ENCODE measurements at regions not wholly inside any gene's neighbourhood (a gene's known extent, or its start where the extent isn't known, plus 50 kb on each side); places are given as distances from the start of the nearest gene placed in this dataset.
"Not testable (repeated sequence)": the region's sequence is repeated elsewhere in the genome, so short reads cannot be mapped to it uniquely, and the experiment has no call there.

GRCh38 chr5:158602981-158603380 is 496.7 kb downstream of the EBF1 start:
- DNase-seq = no peak

- DNase-seq = no peak
Observed at GRCh38 chr5:158601118-158601517, 498.6 kb downstream of the EBF1 start.

GRCh38 chr5:158600679-158601078 is 499.0 kb downstream of the EBF1 start:
- DNase-seq = no peak

DNA sequence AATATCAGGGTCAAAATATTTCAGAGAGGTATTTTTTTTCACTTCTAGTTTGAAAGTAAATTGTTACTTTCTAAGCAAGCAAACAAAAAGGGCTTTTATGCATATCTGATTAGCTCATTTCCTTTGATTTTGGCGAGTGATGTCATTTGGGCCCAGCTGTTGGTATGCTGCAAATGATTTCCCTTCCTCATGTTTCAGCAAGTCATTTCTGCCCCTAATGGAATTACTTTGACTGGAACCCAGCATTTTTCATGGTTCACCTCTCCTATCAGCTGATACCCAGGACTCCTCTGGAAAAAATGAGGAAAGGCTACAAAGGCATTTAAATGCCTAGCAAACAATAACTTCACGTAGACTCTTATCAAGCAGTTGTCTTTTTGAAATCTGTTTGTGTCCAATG is 500.6 kb downstream of the EBF1 start:
- DNase-seq = no peak

DNA sequence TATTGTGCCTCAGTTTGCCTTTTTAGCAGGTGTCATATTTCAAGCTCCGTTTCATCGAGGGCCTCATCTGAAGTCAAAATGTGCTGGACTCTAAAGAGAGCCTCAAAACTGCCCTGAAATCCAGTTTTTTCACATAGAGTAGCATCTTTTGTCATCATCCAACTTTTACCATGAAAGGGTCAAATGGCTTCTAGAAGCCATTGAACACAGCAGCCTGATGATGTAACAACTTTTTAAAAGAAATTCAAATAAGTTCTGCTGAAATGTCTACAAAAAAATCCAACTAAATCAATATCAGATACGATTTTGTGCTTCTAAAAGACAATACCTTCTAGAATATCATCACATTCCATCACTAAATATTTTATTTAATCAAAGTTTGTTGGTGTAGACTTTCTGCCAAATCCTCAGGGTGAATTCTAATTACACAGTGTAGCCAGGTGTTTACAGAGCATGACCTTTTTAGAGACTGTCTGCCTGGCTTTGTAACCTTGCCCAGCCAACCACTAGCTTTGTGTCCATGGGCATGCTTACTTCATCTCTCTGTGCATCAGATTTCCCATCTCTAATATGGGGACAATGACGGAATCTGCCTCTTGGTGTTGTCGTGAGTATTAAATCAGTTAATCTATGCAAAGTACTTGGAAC is 505.0 kb downstream of the EBF1 start:
- no peak for DNase-seq

DNA sequence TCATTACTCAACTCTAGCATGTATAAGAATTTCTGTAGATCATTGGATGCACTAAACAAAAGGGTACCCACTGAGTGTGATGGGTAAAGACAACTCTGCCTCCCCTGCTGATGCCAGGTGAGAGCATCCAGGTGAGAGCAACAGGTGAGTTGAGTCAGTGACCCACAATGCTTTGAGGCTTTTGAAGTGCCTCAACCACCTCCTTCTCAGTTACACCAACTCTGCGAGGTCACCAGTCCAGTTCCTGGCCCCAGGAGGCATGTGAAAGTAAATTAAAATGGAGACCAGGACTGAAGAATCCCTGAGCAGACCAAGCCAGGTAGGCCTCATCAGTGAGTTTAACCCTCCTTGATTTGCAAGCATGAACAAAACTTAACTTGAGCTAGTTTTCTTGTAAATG is 505.8 kb downstream of the EBF1 start:
- DNase-seq = no peak

GRCh38 chr5:158591301-158591863 is 508.3 kb downstream of the EBF1 start:
- no peak for DNase-seq

- no peak for DNase-seq
Observed at GRCh38 chr5:158590746-158591300, 508.9 kb downstream of the EBF1 start.

- DNase-seq = no peak
Observed at GRCh38 chr5:158589939-158590338, 509.8 kb downstream of the EBF1 start.

DNA sequence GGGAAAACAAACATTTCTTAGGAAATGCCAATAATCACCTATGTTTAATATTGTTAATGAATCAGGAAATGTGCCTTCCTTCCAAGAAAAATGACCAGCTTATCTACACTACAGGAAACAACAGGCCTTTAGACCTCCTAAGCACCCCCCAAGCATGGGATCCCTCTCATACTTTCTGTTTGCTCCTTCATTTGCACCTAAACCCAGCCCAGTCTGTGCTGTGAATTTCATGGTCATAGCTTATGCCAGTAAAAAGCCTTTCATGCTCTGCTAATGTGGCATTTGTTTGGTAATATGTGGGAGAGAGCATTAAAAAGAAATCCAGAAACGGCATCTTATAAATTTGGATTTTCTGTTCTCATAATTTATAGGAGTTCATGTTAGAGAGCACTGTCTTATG is 511.1 kb downstream of the EBF1 start:
- DNase-seq = no peak

- DNase-seq = no peak
Observed at GRCh38 chr5:158586054-158586453, 513.7 kb downstream of the EBF1 start.

- not testable (repeated sequence) for DNase-seq
Observed at GRCh38 chr5:158582669-158583068, 517.0 kb downstream of the EBF1 start.

- no peak for DNase-seq
Observed at GRCh38 chr5:158573829-158574228, 525.9 kb downstream of the EBF1 start.

GRCh38 chr5:158570502-158570901 is 529.2 kb downstream of the EBF1 start:
- DNase-seq = no peak

GRCh38 chr5:158569534-158569933 is 530.2 kb downstream of the EBF1 start:
- DNase-seq = no peak

- DNase-seq = no peak
Observed at GRCh38 chr5:158565017-158565789, 534.5 kb downstream of the EBF1 start.

GRCh38 chr5:158563760-158564390 is 535.8 kb downstream of the EBF1 start:
- DNase-seq = no peak

DNA sequence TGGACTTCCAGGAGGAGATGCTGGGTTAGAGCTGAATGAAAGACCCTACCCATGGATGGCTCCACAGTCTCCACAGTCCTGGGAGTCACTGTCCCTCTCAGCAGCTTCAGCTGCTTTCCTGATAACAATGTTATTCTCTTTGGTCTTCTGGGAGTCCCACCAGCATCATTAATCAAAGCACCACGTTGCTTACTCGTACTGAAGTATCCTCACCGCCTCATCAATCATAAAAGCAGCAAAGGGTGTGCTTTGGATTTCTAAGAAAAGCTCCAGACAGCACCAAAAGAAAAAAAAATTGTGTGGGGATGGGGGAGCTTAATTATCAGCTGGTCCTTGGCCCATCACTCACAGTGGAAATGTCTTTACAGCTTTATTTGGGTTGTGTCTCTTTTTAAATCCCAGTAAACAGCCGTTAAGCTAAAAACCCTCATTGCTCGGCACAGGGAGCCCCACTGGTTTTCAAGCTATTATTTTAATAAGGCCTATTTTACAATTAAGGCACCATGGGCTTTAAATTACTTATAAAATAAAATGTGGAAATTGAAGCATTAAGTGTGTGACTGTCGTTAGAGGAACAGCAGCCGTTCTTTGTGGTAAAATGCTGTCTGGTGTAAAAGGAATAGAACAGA is 538.0 kb downstream of the EBF1 start:
- DNase-seq = no peak

- DNase-seq = no peak
Observed at GRCh38 chr5:158560170-158560569, 539.5 kb downstream of the EBF1 start.

- no peak for DNase-seq
Observed at GRCh38 chr5:158559643-158560042, 540.1 kb downstream of the EBF1 start.

DNA sequence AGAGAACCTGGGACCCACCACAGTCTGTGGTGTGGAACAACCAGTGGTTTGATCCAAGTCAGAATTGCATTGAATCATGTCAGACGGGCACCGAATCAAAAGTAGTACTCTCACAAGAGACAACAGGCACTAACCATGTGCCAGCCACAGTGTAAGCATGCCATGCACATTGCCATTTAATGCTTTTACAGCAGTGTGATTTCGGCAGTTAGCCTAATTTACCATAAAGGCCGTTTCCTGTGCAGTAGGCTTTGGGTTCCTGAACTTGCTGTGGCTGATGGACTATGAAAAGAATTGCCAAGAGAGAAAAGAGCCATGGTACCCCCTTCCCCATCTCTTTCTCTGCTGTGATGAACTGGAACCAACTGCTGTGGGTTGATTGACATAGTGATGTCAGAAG is 540.6 kb downstream of the EBF1 start:
- no peak for DNase-seq

- no peak for DNase-seq
Observed at GRCh38 chr5:158553962-158554336, 545.8 kb downstream of the EBF1 start.
